ENCODE measurements at regions not wholly inside any gene's neighbourhood (a gene's known extent, or its start where the extent isn't known, plus 50 kb on each side); places are given as distances from the start of the nearest gene placed in this dataset.

GRCh38 chr4:66204534-66205247, 534.4 kb upstream of the EPHA5 start:
- in situ Hi-C loops (cut with HindIII; ENCODE audit: extremely low pct_ligation_motif_present, low pct_unique_long_range_greater_than_20kb), result no loop called here
- no peak for TF ChIP-seq MBD4 (IDR thresholded peaks at IDR 0.05; ENCODE audit: borderline replicate concordance, low read length)
- no peak for TF ChIP-seq FOSL1 (CRISPR knock-in tag; IDR thresholded peaks at IDR 0.05; ENCODE audit: borderline replicate concordance)
- no peak for TF ChIP-seq RXRB (CRISPR knock-in tag; IDR thresholded peaks at IDR 0.05; ENCODE audit: borderline replicate concordance)
- TF ChIP-seq GMEB2 (CRISPR knock-in tag; IDR thresholded peaks at IDR 0.05; ENCODE audit: low read depth), result no peak
- TF ChIP-seq ZUFSP (CRISPR knock-in tag; IDR thresholded peaks at IDR 0.05; ENCODE audit: borderline replicate concordance), result no peak
- TF ChIP-seq ZBTB46 (CRISPR knock-in tag; IDR thresholded peaks at IDR 0.05; ENCODE audit: borderline replicate concordance), result no peak
- no peak for TF ChIP-seq NFYB (CRISPR knock-in tag; IDR thresholded peaks at IDR 0.05)
- TF ChIP-seq ZNF207 (IDR thresholded peaks at IDR 0.05; ENCODE audit: borderline replicate concordance), result no peak
- TF ChIP-seq TERF1 (CRISPR knock-in tag; IDR thresholded peaks at IDR 0.05), result no peak
- TF ChIP-seq ZNF558 (CRISPR knock-in tag; IDR thresholded peaks at IDR 0.05; ENCODE audit: borderline replicate concordance), result no peak
- TF ChIP-seq ZFP41 (CRISPR knock-in tag; IDR thresholded peaks at IDR 0.05; ENCODE audit: borderline replicate concordance), result no peak
- no peak for TF ChIP-seq HDAC2 (CRISPR knock-in tag; IDR thresholded peaks at IDR 0.05)
- TF ChIP-seq BRD4 (CRISPR knock-in tag; IDR thresholded peaks at IDR 0.05), result no peak
- no peak for TF ChIP-seq SMAD1 (CRISPR knock-in tag; IDR thresholded peaks at IDR 0.05; ENCODE audit: borderline replicate concordance, low read depth)
- no peak for TF ChIP-seq ATF1 (CRISPR knock-in tag; IDR thresholded peaks at IDR 0.05)
- no peak for TF ChIP-seq ZNF512 (CRISPR knock-in tag; IDR thresholded peaks at IDR 0.05)
- no peak for TF ChIP-seq SNAPC5 (CRISPR knock-in tag; IDR thresholded peaks at IDR 0.05; ENCODE audit: borderline replicate concordance)

More at GRCh38 chr4:66204534-66205247, 534.4 kb upstream of the EPHA5 start:
- no peaks in the 10 kb centered on the region for H3K9me3 ChIP-seq (ENCODE audit: low read length)
- no peak overlapping the region for H2AFZ ChIP-seq (ENCODE audit: low read length)
- no peak overlapping the region for H3K4me3 ChIP-seq (replicated peaks in 1 of 3; ENCODE audit: insufficient read depth in 1 of 3, low read depth in 2 of 3, low read length in 3 of 3)
- ChIA-PET POLR2A (no interaction called here), CTCF (ENCODE audit: low intra/inter-chr PET ratio, low total read pairs) (no interaction called here)
- no TSS peak for BruUV-seq (replicated peaks)
- no peaks in the 10 kb centered on the region for H3K27me3 ChIP-seq (ENCODE audit: control insufficient read depth in 1 of 2, insufficient read depth in 2 of 2, low read length in 2 of 2)
- H3K36me3 ChIP-seq (replicated peaks in 1 of 2; ENCODE audit: control insufficient read depth in 1 of 2, insufficient read depth in 2 of 2, low read length in 2 of 2), result no peaks in the 10 kb centered on the region
- no peaks in the 10 kb centered on the region for H4K20me1 ChIP-seq (ENCODE audit: insufficient read depth, low read length)
- no peak overlapping the region for H3K4me2 ChIP-seq (ENCODE audit: low read depth, low read length)
- no peak overlapping the region for H3K9ac ChIP-seq (ENCODE audit: insufficient read depth, low read depth, low read length)
- DNase-seq (ENCODE audit: low spot score) (no peak), ATAC-seq (no peak), FAIRE-seq (no peak)
- H3K79me2 ChIP-seq (ENCODE audit: insufficient read depth, low read length), result no peaks in the 10 kb centered on the region
- H3K27ac ChIP-seq (ENCODE audit: extremely low read length, insufficient read depth, low read length), result no peak overlapping the region
- H3K4me1 ChIP-seq (ENCODE audit: insufficient read depth, low read length), result no peaks in the 10 kb centered on the region
- intact Hi-C loops (cut with micrococcal nuclease; ENCODE audit: unreplicated experiment), result no loop called here
- 42% methylated on average over 3 of the region's 3 CpGs for WGBS (ENCODE audit: low lambda C conversion rate)

All from HepG2 (cell line).